HG03135 (cell line): ENCODE measurements at regions not wholly inside any gene's neighbourhood (a gene's known extent, or its start where the extent isn't known, plus 50 kb on each side); places are given as distances from the start of the nearest gene placed in this dataset.

ENCODE experiments used
- ATAC-seq: cut with Tn5 transposase; IDR thresholded peaks from one replicate; pipeline ENCODE4 v1.9.1; 2021; ENCODE audit warnings: mild to moderate bottlenecking, moderate library complexity; ENCODE audit not compliant: unreplicated experiment

- ATAC-seq = no peak
Observed at GRCh38 chr5:82353522-82353921, 75.4 kb upstream of the RPS23 start.

DNA sequence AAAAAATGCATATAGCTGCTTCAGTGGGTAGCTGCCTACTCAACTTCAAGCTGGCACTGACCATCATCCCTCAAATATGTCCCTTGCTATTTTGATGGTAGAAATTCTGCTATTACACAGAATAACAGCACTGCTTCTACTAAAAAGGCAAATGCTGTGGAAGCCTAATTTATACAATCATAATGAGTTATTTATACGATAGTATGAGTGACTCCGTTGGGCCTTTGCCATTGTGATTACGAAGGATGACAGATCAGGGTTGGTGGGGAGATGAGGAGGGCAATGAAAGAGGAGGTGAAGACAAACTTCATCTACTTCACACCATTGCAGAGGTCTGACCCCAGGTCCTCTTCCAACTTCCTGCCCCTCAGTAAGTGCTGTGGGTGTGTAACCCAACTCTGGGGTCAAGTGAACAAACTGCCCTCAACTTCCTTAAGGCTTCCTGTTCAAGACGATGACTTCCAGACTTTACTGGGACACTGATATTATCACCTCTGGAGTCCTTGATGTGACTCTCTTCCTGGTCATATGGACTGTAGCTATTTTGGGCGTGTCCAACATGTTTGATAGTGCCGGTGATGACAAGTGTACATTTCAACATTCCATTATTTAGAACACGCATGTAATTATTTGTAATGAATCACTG lies 74.1 kb upstream of the RPS23 start:
- no peak for ATAC-seq

- ATAC-seq = peak; percentile 76
Observed at GRCh38 chr5:82351754-82352145, 73.6 kb upstream of the RPS23 start.

DNA sequence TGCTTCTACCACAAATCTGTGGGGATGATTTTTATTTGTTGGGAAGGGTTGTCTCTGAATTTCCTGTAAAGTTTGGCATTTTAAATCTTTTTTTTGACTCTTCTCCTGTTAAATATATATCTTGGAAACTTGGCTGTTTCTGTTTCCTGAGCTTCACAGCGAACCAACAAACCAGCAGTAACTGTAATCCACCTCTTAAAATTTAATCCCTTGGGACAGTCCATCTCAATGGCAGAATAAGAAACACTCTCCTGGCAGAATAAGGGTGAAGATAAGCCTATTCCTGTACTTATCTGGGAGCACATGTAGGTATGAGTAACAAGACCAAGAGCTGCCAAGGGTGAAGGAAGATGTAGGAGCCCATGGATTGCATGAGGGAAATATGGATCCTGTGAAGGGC lies 73.1 kb upstream of the RPS23 start:
- no peak for ATAC-seq

DNA sequence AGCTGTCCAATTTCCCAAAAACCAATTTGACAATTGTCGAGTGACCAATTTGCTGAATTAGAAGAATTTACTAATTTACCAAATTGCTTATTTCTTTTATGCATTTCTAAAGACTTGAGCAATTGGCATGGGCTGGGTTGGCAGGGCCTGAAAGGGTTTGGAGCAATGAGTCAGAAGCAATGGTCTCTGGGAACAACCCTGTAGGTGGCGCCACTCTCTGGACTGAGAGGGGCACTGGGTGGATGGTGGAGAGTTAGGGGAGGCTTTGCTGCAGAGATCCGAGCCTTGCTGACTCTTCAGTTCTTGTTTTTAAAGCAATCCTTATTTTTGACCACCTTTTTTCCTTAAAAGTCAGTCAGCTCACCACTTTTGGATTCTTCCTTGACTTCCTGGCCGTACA lies 71.5 kb upstream of the RPS23 start:
- no peak for ATAC-seq

- no peak for ATAC-seq
Observed at GRCh38 chr5:82348784-82349425, 70.8 kb upstream of the RPS23 start.

DNA sequence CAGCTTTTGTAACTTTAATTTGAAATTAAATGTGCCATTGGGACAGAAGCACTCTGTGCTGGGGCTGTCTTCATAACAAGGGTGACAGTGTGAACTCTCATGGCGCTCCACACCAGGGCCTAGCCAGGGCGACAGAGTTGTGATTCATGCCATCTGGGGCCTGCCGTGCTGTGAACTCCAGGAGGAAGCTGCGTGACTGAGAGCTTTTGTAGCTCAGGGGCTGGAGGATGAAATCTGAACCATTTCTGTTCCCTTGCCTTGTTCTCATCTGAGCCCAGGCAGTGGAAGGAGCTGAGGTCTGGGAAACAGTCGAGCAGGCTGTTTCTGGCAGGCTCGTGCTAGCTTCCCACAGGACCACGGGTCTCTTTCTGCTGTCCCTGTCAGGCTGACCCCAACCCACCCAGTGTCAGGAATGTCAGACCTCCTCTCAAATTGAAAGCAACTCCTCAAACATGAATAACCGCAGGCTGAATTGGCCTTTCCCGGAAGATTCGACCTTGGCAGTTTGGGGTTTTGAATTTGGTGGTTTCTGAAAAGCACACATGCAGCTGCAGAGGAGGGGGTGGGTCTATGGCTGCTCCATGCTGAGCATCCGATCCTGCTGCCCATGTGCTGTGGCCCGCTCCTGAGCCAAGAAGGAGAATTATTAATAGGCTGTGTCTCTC lies 69.2 kb upstream of the RPS23 start:
- ATAC-seq = no peak

- ATAC-seq = no peak
Observed at GRCh38 chr5:82346399-82347165, 68.4 kb upstream of the RPS23 start.

- ATAC-seq = no peak
Observed at GRCh38 chr5:82345108-82345507, 67.0 kb upstream of the RPS23 start.

DNA sequence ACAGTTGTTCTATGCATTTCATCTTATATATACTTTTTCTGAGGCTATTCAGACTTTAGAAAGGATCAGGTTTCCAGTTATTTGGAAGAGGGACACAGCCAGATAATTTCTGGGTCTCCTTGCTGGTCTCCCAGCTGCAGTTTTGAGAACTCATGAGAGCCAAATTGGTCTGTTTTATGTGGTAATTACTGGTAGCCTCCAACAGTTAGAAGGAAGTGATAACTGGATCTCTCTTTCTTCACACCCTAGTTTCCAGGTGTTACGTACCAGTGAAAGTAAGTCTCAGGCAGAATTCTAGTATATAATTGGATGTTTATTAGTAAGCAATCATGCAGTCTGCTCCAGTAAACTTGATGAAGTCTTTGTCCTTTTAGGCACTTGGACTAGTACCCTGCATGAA lies 63.2 kb upstream of the RPS23 start:
- ATAC-seq = no peak

DNA sequence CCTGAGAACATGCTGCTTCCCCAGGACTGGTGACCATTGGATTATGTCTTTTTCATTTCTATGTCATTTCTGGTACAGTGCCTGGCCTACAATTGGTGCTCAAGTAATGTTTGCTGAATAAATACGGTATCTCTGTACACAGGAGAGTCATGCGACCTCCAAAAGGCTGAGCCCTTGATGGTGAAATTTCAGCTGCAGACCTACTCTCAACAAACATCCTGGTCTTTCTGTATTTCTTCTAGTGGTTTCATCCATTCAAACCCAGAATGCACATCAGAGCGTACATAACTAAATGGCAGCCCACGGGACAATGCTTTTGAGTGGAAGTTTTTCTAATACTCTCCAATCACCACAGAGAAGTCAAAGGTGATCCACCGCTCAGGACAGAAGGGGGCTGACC lies 62.6 kb upstream of the RPS23 start:
- no peak for ATAC-seq

- no peak for ATAC-seq
Observed at GRCh38 chr5:82339792-82340191, 61.6 kb upstream of the RPS23 start.

DNA sequence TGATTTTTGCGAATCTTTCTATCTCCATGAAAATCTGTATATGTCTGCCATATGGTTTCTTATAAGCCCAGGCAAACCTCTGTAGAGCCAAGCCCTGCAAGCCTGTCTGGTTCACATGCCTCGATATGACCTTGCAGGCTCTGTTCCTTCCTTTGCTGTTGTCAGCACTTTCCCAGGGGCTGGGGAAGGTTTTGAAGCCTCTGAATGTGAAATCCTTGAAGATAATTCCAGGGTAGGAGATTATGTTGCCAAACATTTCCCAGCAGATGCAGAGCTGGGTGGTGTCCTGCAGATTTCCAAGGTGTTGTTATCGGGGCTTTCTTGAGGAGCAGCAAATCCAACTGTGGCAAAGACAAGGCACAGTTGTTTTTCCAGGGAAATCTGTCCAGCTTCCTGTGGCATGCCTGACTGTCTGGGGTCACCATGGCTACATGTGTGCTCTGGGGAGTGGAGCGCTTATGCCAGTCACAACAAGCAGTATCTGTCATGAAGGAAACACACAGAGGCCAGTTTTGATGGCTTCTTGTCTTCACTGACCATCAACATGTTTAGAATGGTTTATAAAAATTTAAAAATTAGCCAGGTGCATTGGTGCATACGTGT lies 60.7 kb upstream of the RPS23 start:
- ATAC-seq = no peak

DNA sequence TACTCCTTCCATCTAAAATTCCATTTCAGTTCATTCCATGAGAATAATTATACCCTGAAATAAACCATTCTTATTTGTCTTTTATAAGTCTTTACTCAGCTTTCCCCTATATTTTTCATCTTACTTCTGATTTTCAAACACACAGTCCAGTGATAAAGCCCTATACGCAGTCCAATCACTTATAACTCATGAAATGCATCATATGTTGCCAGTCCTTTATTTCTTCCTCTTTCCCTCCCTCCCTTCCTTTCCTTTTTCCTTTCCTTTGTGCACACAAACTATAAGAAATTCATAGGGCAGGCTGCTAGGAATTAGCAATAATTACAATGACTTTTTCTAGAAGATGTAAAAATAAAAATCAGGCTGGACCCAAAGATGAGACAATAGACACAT lies 58.8 kb upstream of the RPS23 start:
- no peak for ATAC-seq

DNA sequence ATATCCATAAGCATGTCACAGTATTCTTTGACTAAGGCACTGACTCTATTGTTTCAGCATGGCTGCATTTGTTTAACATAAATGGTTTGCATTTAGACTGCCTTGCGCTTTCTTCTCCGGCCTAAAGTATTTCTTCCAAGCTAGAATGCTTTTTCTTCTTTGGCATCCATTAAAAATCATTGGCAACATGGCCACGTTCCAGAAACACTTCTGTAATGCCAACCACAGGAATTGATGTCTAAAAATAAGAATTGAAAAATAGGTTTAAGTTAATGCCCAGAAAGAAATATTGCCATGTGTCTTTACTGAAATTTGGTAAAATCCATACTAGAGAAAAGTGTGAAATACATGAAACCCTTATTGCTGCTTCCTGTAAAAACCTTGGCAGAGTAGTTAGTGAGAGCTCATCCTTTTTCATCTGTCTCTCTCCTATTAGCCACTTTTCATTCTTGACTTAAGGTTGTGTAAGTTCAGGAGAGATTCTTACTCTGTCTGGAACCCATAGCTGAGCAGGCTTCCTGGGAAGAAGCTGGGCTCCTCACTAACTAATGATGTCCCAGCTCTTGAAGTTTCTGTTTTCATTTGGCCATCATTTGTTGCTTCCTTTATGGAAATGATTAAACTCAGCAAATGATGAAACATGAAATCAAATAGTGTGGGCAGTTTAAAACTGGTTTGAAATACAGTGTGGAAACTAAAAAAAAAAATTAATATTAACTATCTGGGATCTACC lies 58.2 kb upstream of the RPS23 start:
- no peak for ATAC-seq

- ATAC-seq = no peak
Observed at GRCh38 chr5:82335806-82336205, 57.7 kb upstream of the RPS23 start.

GRCh38 chr5:82334856-82335255 lies 56.7 kb upstream of the RPS23 start:
- no peak for ATAC-seq

DNA sequence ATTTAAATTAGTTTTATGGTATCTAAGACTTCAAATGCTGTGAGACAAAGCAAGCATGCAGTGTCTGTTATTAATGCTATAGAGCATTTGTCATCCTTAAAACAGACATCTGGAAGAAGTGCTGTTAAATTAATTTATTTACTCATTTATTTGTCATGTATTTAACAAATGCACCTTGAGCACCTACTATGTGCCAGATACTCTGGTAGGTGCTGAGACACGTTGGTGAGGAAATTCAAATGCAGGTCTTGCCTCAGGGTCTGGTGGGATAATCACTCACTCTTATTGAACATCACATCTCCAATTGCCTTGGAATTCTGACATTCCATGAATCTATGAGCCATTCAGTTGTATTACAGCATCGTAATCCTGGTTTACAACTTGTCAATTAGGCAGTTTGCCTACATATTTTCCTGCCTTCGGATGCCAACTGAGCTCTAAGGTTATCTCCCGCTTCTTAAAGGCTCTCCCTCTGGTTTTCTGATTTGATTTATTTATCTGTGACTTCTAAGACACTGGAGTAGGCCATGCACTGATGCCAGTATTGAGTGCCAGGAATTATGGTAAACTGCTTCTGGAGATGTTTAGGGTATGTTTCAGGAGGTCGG lies 56.0 kb upstream of the RPS23 start:
- no peak for ATAC-seq

DNA sequence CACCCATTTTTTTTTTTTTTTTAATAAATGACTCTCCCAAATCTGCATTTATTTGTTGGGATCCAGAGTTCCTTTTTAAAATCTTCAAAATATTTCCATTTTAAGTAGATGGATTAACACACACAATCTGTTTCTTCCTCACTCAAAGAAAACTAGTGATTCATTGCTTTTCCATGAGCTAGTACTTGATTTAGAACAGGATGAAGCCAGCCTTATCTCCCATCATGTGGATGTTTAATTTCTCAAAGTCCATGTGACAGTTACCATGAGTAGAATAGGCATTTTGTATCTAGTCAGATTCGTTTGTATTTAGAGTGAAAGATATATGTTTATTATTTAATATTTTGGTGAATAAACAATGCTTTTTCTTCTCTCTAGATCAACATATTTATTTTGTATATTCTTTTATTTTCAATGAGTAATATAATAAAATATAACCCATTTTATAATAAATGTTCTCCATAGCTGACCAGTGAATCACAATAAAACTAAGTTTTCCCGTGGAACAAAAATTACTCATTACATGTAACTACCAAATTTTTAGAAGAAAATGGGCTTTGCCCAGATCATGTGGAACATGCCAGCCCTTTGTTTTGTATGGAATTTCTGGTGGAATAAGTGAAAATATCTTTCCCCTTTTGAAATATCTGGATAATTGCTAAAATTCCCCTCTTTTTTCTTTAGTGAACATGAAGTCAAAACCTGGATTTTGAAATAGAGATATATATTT lies 54.9 kb upstream of the RPS23 start:
- no peak for ATAC-seq
